NCI-H2196 (cell line): ENCODE measurements at regions not wholly inside any gene's neighbourhood (a gene's known extent, or its start where the extent isn't known, plus 50 kb on each side); places are given as distances from the start of the nearest gene placed in this dataset.
A peak's percentile ranks its signal among the peaks of the same experiment; 100 is the strongest.

Source experiments
- DNase-seq: peaks from one replicate; lab custom pipeline; 2025; ENCODE audit not compliant: unreplicated experiment; lab: John Stamatoyannopoulos, UW

DNA sequence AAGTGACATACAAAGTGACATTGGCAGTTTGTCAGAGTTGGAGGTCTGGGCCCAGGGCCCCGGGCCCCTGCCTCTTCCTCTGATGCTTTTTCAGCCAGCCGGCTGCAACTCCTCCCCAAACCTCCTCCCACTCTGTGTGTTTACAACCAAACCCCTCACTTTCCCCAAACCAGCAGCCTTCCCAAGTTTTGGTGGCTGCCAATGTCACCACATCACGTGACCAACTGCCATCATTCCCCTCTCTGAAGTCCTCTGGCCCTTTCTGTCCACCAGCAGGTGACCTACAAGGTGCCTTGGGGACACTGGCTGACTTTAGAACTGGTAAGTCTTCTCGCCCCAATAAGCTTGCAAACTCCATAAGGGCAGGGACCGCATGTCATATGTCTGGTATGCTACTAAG, 357.7 kb downstream of the BCOR start:
- DNase-seq, result no peak

DNA sequence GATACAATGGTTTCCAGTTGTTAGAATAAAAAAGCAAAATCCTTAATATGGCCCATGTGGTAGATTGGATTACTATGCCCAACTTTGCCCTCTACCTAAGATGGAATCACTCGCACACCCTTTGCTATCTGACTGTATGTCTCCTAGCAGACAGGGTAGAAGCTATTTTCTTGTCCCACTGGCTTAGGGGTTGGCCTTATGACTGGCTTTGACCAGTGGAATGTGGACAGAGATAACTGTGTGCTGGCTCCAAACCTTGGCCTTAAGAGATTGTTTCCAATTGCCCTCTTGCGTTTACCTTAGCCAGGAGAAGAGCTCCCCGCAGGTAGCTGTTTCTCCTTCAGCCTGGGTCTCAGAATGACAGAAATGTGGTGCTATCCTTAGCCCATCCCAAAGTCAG, 355.9 kb downstream of the BCOR start:
- no peak for DNase-seq

DNA sequence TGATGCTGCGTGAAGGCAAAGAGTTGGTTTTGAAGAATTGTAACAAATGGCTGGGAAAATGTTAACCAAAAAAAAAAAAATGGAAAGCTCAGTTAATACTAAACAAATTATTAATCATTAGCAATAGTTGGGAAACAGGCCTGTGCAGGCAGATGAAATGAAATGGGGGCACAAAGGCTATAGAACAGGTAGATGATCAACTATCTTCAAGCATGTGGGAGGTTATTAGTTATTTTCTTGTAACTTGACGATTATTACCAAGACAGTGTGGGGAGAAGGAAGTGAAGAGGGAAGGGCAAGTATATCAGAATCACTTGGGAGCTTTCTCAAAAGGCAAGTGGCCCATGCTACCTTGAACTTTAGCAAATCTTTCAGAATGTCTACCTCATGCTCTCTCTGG, 351.9 kb downstream of the BCOR start:
- DNase-seq, result no peak

DNA sequence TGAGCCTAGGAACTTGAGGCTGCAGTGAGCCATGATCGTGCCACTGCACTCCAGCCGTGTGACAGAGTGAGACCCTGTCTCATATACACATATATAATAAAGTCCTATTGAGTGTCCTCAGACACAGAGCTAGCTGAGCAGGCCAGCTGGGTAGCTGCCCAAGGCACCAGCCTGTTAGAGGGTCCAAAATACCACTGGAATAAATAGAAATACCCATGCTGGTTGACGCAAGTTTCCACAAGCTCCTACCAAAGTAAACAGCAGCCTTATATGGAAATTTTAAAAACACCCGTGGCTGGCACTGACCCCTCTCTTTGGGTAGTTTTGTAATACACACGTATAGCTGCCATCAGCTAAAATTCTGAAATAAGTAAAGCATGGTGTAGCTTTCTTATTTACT, 348.6 kb downstream of the BCOR start:
- no peak for DNase-seq

DNA sequence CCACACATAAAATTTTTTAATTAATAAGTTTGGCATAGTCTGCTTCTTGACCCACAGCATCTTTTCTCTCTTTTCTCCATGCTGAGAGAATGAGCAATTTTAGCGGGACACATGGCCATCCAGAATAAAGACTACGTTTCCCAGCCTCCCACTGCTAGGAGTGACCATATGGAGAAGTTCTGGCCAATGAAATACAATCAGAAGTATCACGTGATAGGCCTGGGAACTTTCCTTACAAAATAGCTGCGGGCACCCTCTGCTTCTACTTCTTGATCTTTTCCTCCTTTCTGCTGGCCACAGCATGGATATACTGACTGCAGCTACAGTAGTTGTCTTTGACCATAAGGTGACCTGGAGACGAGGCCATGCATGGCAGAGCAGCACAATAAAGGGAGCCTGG, 348.0 kb downstream of the BCOR start:
- no peak for DNase-seq

DNA sequence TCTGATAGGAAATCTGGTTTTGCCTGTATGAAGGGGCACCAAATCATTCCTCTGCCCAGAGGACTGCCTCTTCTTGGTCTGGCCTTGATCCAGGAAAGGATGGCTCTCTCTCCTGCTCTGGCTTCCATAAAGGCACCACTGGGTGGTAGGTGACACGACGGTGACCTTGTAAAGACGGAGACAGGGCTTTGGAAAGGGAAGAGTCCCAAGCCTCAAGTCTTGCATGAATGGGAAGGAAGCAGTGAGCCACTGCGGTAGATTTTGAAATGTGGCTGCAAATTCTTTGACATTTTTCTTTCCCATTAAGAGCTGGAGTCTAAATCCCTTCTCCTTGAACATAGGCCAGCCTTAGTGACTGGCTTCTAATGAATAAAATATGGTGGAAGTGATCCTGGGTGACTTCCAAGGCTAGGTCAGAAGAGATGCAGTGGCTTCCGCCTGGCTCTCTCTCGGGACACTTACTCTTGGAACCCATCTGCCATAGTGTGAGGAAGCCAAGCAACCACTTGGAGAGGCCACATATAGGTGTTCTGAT, 347.4 kb downstream of the BCOR start:
- DNase-seq, result no peak

DNA sequence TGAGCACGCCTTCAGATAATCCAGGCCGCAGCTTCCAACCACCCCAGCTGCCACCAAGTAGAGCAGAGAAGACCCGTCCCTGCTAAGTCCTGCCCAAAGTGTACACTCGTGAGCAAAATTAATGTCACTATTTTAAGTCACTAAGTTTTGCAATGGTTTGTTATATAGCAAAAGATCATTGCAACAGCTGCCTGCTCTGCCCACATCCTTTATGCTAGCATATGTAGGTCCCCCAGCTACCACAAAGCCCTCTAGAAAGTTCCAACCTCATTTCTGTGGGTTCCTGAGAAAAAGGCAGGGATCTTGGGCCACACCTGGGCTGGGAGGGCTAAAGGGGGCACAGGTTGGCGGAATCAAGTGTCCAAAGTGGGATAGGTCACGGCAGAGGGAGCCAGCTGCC, 346.9 kb downstream of the BCOR start:
- DNase-seq, result no peak

DNA sequence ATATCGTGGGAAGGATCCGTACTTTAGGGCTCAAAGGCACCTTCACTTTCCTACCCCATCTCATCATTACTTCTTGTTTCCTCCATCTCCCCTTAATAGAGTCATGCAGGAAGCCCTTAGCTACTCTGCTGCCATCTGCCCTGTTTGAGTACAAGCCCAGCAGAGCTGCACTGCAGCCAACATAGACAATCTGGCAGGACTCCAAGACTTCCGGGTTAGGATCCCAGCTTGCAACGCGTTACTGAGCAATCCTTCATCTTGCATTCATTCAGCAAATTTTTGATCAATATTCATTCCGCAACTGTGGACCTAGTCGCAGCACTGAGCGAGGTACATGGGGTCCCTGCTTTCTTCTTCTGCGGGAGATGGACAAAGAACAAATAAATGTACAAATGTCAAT, 344.9 kb downstream of the BCOR start:
- peak; percentile 51 for DNase-seq

DNA sequence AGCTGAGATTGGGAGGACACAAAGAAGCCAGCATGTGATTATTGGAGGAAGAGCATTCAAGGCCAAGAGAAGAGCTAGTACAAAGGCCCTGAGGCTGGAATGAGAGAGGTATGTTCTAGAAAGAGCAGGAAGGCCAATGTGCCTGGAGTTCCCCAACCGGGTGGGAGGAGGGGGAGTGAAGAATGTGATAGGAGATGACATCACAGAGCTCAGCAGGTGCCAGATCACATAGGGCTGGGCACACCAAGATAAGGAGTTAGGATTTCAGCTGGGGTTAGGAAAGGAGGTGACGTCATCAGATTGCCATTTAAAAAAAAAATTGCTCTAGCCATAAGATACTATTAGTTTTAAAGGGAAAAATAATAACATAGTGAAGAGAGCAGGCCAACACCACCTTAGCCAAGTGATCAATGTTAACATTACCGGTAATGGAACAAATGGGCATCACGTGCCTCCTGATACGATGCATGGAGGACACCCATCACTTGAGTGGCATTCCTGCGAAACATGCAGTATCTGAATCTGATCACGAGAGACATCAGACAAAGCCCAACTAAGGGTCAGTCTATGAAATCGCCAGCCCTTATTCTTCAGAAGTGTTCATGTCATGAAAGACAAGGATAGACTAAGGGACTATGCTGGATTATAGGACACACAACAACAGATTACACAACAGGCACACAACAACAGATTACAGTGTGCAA, 344.3 kb downstream of the BCOR start:
- peak; percentile 35 for DNase-seq

DNA sequence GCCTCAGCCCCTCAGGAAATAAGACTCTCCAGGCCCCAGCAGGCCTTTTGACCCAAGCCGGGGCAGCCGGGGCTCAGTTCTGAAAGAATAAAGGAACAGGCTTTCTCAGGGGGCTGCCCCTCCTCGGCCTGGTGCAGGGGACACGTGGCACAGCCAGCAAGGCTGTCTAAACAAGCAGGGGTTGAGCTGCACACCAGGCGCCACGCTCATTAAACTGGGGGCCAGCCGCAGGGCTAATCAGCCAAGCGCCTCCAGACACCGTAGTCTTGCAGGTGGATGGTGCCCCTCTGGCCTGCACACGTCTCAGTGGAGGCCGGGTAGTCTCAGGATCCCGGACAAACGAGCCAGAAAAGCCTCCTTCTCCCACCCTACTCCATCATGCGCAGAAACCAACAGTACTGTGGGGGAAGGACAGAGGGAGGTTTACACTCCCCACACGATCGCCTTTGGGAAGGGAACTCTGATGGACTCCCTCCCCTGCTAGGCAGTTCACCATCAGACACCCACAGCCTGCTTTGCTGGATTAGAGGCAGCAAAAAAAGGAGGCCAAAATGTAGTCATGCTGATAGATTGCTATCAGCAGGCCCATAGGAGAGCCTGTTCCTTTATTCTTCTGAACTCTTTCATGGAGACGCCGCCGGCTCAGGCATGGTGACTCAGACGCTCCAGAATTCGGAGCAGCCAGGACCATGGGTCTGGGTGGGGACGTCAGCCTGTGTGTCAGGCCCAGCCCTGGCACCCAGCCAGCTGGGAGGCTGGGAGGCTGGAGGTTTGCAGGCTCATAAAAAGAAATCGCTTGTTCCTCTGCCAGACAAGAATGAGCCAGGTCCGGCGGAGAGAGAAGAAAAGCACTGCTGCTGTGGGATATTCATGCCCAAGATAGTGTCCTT, 342.4 kb downstream of the BCOR start:
- DNase-seq, result peak; percentile 68

DNA sequence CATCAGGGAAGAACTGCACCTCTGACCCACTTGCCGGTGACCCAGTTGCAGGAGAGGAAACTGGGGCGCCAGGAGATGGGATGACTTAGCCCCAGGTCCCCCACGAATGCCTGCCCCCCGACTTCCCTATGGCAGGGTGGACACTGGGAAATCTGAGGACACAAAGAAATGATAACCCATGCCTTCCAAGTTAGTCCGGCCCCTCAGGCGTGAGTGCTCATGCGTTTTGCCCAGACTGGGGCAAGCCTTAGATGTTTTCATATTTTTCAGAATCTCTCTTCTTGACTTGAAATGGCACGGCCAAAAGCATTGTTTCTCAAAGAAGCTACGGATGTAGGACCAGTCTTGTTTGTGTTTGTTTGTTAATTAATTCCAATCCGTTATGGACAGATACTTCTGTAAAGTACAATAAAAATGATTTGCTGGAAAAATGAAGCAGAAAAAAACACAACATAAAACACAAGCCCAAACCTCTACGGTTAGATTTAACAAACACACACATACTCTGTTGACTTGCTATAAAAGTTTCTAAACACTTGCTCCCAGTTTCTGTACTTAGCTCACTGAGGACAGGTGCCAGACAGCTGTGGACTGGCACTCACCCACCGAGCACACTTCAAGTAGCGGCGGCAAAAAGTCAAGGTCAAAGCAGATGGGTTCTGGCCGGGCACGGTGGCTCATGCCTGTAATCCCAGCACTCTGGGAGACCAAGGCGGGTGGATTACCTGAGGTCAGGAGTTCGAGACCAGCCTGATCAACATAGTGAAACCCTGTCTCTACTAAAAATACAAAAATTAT, 341.5 kb downstream of the BCOR start:
- DNase-seq, result no peak

DNA sequence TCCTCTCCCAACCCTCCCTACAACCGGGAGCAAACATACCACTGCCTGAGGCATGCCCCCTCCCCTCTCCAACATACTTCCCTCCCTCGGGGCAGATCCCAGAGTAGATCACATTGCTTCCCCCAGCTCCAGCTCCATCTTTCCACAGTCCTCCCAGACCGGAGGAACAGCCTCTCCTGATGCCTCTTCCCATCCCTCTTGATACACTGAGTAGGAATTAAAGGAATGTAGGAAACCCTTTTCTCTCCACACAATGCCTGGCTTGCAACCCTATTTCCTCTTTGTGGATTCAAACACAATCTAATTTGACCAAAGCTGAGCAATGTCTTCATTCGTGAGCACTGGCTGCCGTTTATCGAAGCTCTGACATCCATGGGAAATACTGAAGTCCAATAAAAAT, 339.8 kb downstream of the BCOR start:
- DNase-seq, result no peak

DNA sequence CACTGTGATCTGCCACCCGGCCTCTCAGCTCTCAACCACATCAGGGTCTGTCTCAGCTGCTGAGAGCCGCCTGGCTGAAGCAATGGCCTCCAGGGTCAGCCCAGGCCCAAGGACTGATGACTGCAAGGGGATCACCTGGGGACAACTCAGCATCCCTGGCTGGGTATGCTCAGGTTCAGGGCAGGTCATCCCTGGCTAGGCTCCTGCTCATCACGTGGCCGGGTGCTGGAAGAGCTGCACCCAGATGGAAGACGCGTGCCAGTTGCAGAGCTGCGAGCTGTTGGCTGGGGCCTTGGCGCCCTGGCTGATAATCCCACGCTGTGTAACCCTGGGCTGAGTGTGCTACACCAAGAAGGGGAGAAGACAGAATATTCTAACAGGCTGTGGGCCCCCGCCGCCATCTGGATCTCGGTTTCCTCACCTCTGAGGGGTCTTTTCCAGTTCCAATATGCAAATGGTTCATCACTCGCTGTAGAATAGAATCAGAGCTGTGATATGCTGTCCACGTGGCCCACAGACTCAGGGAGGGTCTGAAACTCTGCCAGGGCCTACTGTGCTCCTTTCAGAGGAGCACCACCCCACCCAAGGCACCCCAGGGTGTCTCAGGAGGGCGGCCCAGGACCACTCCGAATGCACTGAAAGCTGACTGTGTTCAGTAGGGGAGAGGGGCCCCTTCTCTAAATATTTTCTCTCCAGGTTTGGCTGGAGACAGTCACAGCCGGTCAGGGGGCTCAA, 338.8 kb downstream of the BCOR start:
- no peak for DNase-seq

DNA sequence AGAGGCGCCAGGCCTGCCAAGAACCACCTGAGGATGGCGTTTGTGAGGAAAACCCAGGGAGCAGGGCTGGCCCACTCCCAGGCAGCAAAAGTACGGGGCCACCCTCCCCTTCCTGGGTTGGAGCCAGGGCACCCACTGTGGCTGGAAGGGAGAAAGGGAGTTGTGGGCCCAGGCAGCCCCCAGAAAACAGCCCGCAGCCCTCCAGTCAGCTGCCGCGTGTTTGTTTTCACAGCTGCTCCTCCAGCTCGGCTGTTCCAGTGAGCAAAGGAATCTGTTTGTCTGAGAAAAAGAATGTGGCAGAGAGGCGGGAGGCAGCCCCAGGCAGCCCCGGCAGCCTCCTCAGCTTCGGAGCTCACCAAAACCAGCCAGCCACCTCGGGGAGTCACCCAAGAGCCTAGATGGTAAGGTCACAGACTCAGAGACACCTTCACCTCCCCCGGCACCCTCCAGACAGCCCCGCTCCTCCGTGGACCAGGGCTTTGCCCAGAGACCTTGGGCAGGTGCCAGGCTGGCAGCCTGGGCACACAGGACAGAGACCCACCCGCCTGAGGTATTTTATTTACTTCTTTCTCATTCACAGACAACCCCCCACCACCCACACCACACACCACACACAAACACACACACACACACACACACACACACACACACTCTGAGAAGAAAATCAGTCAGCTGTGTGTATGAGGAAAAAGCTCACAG, 338.1 kb downstream of the BCOR start:
- peak; percentile 2 for DNase-seq

DNA sequence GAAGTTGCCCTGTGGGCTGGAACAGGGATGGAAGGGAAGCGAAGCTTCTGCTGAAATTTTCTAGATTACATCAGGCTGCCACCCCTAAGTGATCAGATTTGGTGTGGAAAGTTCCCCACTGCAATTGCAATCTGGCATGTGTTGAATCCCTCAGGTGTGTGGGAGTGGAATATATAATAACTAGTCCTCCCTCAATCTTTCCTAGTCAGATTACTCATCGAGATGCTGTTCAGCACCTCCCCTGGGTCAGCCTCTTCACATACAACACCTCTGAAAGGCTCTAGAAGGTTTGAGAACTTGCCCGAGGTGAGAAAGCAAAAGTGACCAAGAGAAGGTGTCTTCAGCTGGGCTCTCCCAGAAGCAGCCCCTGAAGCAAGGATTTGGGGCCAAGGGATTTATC, 336.8 kb downstream of the BCOR start:
- no peak for DNase-seq

DNA sequence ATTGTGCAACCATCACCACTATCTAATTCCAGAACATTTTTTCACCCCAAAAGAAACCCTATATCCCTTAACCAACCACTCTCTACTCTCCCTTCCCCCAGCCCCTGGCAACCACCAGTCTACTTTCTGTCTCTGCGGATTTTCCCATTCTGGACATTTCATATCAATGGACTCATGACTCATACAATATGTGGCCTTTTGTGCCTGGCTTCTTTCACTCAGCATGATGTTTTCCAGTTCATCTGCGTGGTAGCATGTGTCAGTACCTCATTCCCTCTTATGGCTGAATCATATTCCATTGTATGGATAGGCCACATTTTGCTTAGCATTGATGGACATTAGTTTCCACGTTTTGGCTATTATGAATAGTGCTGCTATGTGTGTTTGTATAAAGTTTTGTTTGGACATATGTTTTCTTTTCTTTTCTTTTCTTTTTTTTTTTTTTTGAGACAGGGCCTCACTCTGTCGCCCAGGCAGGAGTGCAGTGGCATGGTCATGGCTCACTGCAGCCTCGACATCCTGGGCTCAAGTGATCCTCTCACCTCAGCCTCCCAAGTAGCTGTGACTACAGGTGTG, 335.4 kb downstream of the BCOR start:
- no peak for DNase-seq

DNA sequence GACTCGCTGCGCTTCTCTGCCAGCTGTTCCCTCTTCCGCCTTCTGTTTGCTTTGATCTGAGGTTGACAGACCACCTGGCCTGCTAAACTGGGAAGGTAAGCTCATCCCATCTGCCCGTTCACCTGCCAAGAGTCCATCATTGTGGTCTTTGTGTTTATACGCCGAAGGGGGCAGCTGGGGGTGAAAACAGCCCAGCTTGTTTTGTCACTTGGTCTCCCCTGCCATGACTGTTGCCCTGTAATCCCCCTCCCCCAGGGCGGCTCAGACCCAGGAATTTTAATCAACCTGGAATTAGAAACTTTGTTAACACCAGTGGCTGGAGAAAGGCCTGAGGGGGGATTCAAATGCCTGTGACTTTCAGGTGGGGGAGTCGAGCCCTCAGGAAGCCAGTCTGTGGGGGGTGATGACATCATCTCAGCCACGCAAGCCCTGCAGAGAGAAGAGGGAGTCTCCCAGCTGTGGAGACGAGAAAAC, 333.3 kb downstream of the BCOR start:
- peak; percentile 20 for DNase-seq

DNA sequence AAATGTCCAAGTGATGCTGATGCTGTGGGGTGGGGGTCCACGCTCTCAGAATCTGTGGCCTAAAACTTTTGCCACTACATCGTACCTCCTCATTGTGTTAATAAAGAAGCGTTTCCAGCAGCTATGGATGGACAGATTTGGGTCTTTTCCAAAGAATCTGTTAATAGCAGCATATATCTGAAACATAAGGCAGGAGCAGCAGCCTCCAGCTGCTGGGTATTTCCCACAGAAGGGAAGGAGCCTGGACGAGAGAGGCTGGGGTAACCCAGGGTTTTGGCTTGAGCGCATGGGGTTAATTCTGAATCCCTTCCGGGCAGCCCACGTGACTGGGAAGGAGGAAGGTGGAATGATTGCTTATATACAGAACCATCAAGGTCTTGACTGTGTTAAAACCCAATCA, 332.4 kb downstream of the BCOR start:
- no peak for DNase-seq

DNA sequence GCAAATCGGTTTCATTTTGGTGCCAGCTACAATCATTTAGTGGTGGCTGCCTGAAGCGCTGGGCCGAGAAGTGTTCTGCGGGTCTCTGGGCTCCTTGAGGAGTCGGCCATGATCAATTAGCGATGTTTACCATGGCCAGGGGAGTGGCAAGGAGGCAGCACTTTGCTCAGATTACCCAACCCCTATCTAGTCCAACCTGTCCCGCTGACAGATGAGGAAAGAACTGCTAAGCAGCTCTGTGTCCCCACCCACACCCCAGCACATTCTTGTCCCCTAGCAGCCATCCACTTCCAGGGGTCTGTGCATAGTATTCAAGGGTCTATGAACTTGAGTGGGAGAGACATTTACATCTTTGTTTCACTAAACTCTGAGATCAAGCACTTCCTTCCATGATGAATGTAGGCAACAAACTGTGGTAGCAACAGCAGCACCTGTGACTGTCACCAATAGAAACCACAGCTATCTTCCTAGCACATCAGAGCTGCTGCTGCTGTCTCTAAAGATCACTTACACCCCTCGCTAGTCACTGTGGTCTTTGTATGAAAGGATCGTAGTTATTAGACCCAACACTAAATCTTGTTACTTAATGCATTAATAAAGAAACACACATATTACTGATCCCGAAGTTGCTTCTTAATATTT, 331.6 kb downstream of the BCOR start:
- no peak for DNase-seq
